ENCODE measurements at regions not wholly inside any gene's neighbourhood (a gene's known extent, or its start where the extent isn't known, plus 50 kb on each side); places are given as distances from the start of the nearest gene placed in this dataset.

- no peak for TF ChIP-seq CTCF (IDR thresholded peaks at IDR 0.05; ENCODE audit: low read depth, low read length)
- no peak for DNase-seq (ENCODE audit: low read depth in 2 of 2)
- H3K4me3 ChIP-seq (replicated peaks in 1 of 2; ENCODE audit: low read depth in 2 of 2, low read length in 2 of 2): no peak overlapping the region
Measured at GRCh38 chr2:129761569-129762021, 217.9 kb upstream of the RAB6C start.

- no peak for TF ChIP-seq CTCF (IDR thresholded peaks at IDR 0.05; ENCODE audit: low read depth, low read length)
- no peak for DNase-seq (ENCODE audit: low read depth in 2 of 2)
- no peak overlapping the region for H3K4me3 ChIP-seq (replicated peaks in 1 of 2; ENCODE audit: low read depth in 2 of 2, low read length in 2 of 2)
Measured at GRCh38 chr2:129762386-129763189, 216.9 kb upstream of the RAB6C start.

- H3K4me3 ChIP-seq (replicated peaks in 1 of 2; ENCODE audit: low read depth in 2 of 2, low read length in 2 of 2): no peak overlapping the region
- no peak for TF ChIP-seq CTCF (IDR thresholded peaks at IDR 0.05; ENCODE audit: low read depth, low read length)
- DNase-seq (ENCODE audit: low read depth in 2 of 2): no peak
Measured at GRCh38 chr2:129763190-129763846, 216.1 kb upstream of the RAB6C start.

- DNase-seq (ENCODE audit: low read depth in 2 of 2): no peak
- TF ChIP-seq CTCF (IDR thresholded peaks at IDR 0.05; ENCODE audit: low read depth, low read length): no peak
- no peak overlapping the region for H3K4me3 ChIP-seq (replicated peaks in 1 of 2; ENCODE audit: low read depth in 2 of 2, low read length in 2 of 2)
Measured at GRCh38 chr2:129763966-129764365, 215.5 kb upstream of the RAB6C start.

- no peak overlapping the region for H3K4me3 ChIP-seq (replicated peaks in 1 of 2; ENCODE audit: low read depth in 2 of 2, low read length in 2 of 2)
- no peak for TF ChIP-seq CTCF (IDR thresholded peaks at IDR 0.05; ENCODE audit: low read depth, low read length)
- DNase-seq (ENCODE audit: low read depth in 2 of 2): no peak
Measured at GRCh38 chr2:129764376-129765325, 214.8 kb upstream of the RAB6C start.

GRCh38 chr2:129765326-129765677, 214.2 kb upstream of the RAB6C start:
- no peak for TF ChIP-seq CTCF (IDR thresholded peaks at IDR 0.05; ENCODE audit: low read depth, low read length)
- H3K4me3 ChIP-seq (replicated peaks in 1 of 2; ENCODE audit: low read depth in 2 of 2, low read length in 2 of 2): no peak overlapping the region
- no peak for DNase-seq (ENCODE audit: low read depth in 2 of 2)
